Astrocyte of the cerebellum (primary cell): ENCODE measurements at regions not wholly inside any gene's neighbourhood (a gene's known extent, or its start where the extent isn't known, plus 50 kb on each side); places are given as distances from the start of the nearest gene placed in this dataset.

Source experiments
- DNase-seq: peaks from one replicate; pipeline ENCODE4 v3.0.0-alpha.2; 2011; ENCODE audit warnings: low read depth
- H3K4me3 ChIP-seq: 2 replicates; pipeline ENCODE4 v1.5.1; 2011; ENCODE audit warnings: mild to moderate bottlenecking, low read depth, low read length, moderate library complexity
- in situ Hi-C: cut with HindIII; loops from 2 replicates; pipeline ENCODE4 v1.10.0; 2017; ENCODE audit warnings: low sequenced_read_pairs
- TF ChIP-seq, protein P1 (sequence below): IDR thresholded peaks from 2 replicates; pipeline ENCODE4 v1.5.1; 2012; ENCODE audit warnings: low read length, low read depth, moderate library complexity, mild to moderate bottlenecking; ENCODE audit errors: missing control alignments

- TF ChIP-seq, protein P1, sequence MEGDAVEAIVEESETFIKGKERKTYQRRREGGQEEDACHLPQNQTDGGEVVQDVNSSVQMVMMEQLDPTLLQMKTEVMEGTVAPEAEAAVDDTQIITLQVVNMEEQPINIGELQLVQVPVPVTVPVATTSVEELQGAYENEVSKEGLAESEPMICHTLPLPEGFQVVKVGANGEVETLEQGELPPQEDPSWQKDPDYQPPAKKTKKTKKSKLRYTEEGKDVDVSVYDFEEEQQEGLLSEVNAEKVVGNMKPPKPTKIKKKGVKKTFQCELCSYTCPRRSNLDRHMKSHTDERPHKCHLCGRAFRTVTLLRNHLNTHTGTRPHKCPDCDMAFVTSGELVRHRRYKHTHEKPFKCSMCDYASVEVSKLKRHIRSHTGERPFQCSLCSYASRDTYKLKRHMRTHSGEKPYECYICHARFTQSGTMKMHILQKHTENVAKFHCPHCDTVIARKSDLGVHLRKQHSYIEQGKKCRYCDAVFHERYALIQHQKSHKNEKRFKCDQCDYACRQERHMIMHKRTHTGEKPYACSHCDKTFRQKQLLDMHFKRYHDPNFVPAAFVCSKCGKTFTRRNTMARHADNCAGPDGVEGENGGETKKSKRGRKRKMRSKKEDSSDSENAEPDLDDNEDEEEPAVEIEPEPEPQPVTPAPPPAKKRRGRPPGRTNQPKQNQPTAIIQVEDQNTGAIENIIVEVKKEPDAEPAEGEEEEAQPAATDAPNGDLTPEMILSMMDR: no peak
- in situ Hi-C loops: no loop called here
- H3K4me3 ChIP-seq: no peak overlapping the region
- no peak for DNase-seq
Observed at GRCh38 chr13:106377341-106377740, 158.1 kb downstream of the EFNB2 start.

DNA sequence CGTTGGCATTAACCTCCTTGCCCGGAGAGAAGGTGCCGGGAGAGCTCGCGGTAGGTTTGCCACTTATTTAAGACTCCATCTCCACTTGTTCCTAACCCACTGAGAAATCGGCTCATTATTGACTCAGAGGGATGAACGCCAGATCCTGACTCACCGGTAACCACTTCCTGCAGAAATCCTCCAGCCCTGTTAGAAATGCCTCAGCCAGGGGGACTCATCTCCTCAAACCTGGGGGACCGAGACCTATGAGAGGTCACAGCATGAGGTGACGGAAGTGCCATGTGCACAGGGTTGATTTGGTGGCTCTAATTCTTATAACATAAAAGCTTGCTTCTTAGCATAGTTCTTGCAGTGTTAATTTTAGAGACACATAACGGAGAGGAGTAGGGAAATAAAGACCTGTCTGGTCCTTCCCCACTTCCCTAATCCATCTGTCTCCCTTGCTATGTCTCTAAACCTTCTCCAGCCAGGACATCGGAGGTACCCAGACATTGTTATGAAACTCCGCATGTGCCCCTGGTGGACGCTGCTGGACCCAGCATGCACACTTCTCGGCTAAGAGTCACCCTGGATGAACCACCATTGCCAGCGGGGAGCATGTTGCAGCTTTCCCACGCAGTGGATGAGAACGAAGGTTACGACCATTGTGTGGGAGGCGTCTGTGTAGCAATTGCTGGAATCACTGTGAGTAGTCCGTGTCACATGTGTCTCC, 158.9 kb downstream of the EFNB2 start:
- H3K4me3 ChIP-seq: no peak overlapping the region
- TF ChIP-seq, protein P1: peak; percentile 30
- in situ Hi-C loops: no loop called here
- DNase-seq: peak; percentile 92

- in situ Hi-C loops: no loop called here
- H3K4me3 ChIP-seq: no peak overlapping the region
- DNase-seq: no peak
- TF ChIP-seq, protein P1: no peak
Observed at GRCh38 chr13:106375085-106375484, 160.4 kb downstream of the EFNB2 start.

- no peak for DNase-seq
- no peak overlapping the region for H3K4me3 ChIP-seq
- in situ Hi-C loops: no loop called here
- TF ChIP-seq, protein P1: no peak
Observed at GRCh38 chr13:106374631-106375030, 160.8 kb downstream of the EFNB2 start.

DNA sequence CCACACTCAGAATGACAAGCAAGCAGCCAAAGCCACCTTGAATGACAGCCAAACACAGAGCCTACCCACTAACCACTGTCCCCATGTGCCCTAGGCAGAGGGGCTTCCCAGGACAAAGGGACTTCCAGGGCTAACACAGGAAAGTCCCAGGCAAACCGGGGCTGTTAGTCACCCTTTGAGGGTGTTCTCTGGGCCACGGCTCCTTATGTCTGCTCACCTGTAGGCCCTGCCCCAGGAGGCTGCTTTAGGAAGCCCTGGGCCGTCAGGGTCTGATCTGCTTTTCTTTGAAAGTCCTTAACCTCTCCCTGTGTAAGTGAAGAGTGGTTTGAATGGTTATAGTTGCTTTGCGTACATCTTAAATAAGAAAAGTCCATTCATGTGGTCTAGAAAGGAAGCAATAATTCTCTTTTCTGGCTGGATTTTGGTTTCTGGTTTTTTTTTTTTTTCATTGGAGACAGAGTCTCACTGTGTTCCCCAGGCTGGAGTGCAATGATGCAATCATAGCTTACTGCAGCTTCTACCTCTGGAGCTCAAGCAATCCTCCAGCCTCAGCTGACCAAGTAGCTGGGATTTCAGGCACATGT, 161.4 kb downstream of the EFNB2 start:
- H3K4me3 ChIP-seq: no peak overlapping the region
- DNase-seq: peak; percentile 52
- in situ Hi-C loops: no loop called here
- TF ChIP-seq, protein P1: no peak

DNA sequence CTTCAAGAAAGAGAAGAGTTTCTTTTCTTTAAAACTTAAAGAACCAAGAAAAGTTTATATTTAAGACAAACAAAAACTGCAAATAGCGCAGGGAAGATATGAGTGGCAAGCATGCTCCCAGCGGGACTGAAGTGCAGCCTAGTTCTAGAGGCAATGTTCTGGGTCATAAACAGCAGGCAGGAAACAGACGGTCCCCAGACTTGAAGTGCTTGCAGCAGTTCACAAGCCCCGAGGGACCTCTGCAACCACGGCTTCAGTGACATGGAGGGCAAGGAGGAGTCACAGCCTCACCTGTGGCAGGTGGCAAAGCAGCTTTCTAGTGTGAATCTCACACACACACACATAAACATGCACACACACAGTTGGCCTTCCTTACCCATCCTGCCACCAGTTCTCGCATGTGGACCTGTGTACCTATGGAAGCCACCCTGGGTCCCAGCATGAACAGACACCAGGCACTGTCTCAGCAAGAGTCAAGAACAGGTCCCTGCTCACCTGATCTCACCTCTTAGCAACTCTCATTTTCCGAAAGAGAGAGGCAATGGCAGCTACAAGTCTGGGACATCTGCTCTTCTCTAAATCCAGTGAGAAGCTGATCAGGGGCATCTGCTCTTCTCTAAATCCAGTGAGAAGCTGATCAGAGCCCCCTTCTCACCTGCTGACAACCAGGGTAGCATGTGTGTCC, 162.0 kb downstream of the EFNB2 start:
- no peak overlapping the region for H3K4me3 ChIP-seq
- in situ Hi-C loops: no loop called here
- no peak for DNase-seq
- TF ChIP-seq, protein P1: no peak
